A673 (cell line): ENCODE measurements at regions not wholly inside any gene's neighbourhood (a gene's known extent, or its start where the extent isn't known, plus 50 kb on each side); places are given as distances from the start of the nearest gene placed in this dataset.

Source experiments
- CTCF ChIP-seq: fragments of 300-800, 200-600 bp; sonication (generic); conservative IDR thresholded peaks from 2 replicates; pipeline ENCODE4 v1.5.1; 2017; ENCODE audit warnings: low read depth, mild to moderate bottlenecking, antibody characterized with exemption, low read length, moderate library complexity, mixed read lengths
- EZH2 ChIP-seq: fragments of 200-600 bp; sonication (generic); IDR thresholded peaks from 2 replicates; pipeline ENCODE4 v1.6.1; 2017; ENCODE audit warnings: borderline replicate concordance, low read depth, mild to moderate bottlenecking, mixed read lengths, antibody characterized with exemption, low read length; ENCODE audit not compliant: poor library complexity, severe bottlenecking

- TF ChIP-seq CTCF, result no peak
- TF ChIP-seq EZH2, result no peak
Measured at GRCh38 chr5:13613621-13614020, 330.9 kb downstream of the DNAH5 start.
